ENCODE measurements at regions not wholly inside any gene's neighbourhood (a gene's known extent, or its start where the extent isn't known, plus 50 kb on each side); places are given as distances from the start of the nearest gene placed in this dataset.

DNA sequence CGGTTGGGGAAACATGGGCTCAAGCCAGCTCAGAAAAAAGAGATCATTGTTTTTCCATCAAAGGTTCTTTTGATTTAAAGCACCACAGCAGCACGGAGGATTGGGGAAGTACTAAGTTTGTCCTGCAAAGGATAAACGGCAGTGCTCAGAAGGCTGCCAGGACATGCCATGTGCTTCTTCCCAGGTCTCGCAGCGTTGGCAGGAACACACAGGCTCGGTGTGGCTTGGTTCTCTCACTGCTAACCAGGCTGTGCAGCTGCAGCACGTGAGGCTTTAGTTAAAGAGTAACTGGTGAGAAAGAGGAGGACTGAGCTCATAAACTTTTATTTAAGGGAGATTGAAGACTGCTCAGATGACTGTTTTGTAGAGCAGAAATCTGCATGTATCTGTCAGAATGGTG, 264.3 kb downstream of the TSN start:
- no TSS peak for BruUV-seq (replicated peaks)
- CTCF ChIA-PET = no interaction called here
- Mint-ChIP-seq H3K36me3 (ENCODE audit: insufficient read depth, unreplicated experiment) (no peaks in the 10 kb centered on the region), H3K9me3 (ENCODE audit: unreplicated experiment) (no peaks in the 10 kb centered on the region), H3K4me3 (ENCODE audit: unreplicated experiment) (peak overlapping the region; percentile 26), H3K4me1 (ENCODE audit: low read depth, unreplicated experiment) (peaks cover 18% of the 10 kb centered on the region), H3K27ac (ENCODE audit: unreplicated experiment) (no peak overlapping the region), H3K27me3 (ENCODE audit: insufficient read depth, unreplicated experiment) (no peaks in the 10 kb centered on the region)
- Histone ChIP-seq H3K4me1 (peaks cover 14% of the 10 kb centered on the region; the same call in 1 of the 2 replicates), H3K4me3 (ENCODE audit: low read depth, low read length) (no peak overlapping the region), H3K9me3 (no peaks in the 10 kb centered on the region), H3K27me3 (replicated peaks; ENCODE audit: control insufficient read depth, insufficient read depth, low read length) (no peaks in the 10 kb centered on the region), H3K36me3 (ENCODE audit: control insufficient read depth, insufficient read depth, low read length) (no peaks in the 10 kb centered on the region)
- intact Hi-C loops (cut with micrococcal nuclease; ENCODE audit: unreplicated experiment) = loop anchor here (5.0 kb wide), 1 partner anchor 38 kb away; no protein-coding TSS in a partner anchor
- DNase-seq = peak; percentile 24 to 48
- no peak for TF ChIP-seq CTCF (IDR thresholded peaks at IDR 0.05; ENCODE audit: insufficient read depth in 1 of 2, low read depth in 1 of 2, low read length in 1 of 2, severe bottlenecking in 1 of 2, unreplicated experiment in 1 of 2)
- POLR2A ChIA-PET = no interaction called here

GRCh38 chr2:122020377-122020776, 264.9 kb downstream of the TSN start:
- Histone ChIP-seq H3K4me1 (peaks cover 14% of the 10 kb centered on the region; the same call in 1 of the 2 replicates), H3K27me3 (replicated peaks; ENCODE audit: control insufficient read depth, insufficient read depth, low read length) (no peaks in the 10 kb centered on the region), H3K36me3 (ENCODE audit: control insufficient read depth, insufficient read depth, low read length) (no peaks in the 10 kb centered on the region), H3K4me3 (ENCODE audit: low read depth, low read length) (no peak overlapping the region), H3K9me3 (no peaks in the 10 kb centered on the region)
- intact Hi-C loops (cut with micrococcal nuclease; ENCODE audit: unreplicated experiment) = loop anchor here (5.0 kb wide), 1 partner anchor 37 kb away; no protein-coding TSS in a partner anchor
- CTCF ChIA-PET = no interaction called here
- DNase-seq = no peak
- Mint-ChIP-seq H3K36me3 (ENCODE audit: insufficient read depth, unreplicated experiment) (no peaks in the 10 kb centered on the region), H3K4me1 (ENCODE audit: low read depth, unreplicated experiment) (peaks cover 18% of the 10 kb centered on the region), H3K9me3 (ENCODE audit: unreplicated experiment) (no peaks in the 10 kb centered on the region), H3K27me3 (ENCODE audit: insufficient read depth, unreplicated experiment) (no peaks in the 10 kb centered on the region), H3K27ac (ENCODE audit: unreplicated experiment) (no peak overlapping the region), H3K4me3 (ENCODE audit: unreplicated experiment) (no peak overlapping the region)
- TF ChIP-seq CTCF (IDR thresholded peaks at IDR 0.05; ENCODE audit: insufficient read depth in 1 of 2, low read depth in 1 of 2, low read length in 1 of 2, severe bottlenecking in 1 of 2, unreplicated experiment in 1 of 2) = no peak
- POLR2A ChIA-PET = no interaction called here
- BruUV-seq (replicated peaks) = no TSS peak

- ChIA-PET POLR2A (no interaction called here), CTCF (no interaction called here)
- Mint-ChIP-seq H3K4me3 (ENCODE audit: unreplicated experiment) (no peak overlapping the region), H3K36me3 (ENCODE audit: insufficient read depth, unreplicated experiment) (no peaks in the 10 kb centered on the region), H3K4me1 (ENCODE audit: low read depth, unreplicated experiment) (peaks cover 18% of the 10 kb centered on the region), H3K27ac (ENCODE audit: unreplicated experiment) (no peak overlapping the region), H3K27me3 (ENCODE audit: insufficient read depth, unreplicated experiment) (no peaks in the 10 kb centered on the region), H3K9me3 (ENCODE audit: unreplicated experiment) (no peaks in the 10 kb centered on the region)
- Histone ChIP-seq H3K4me1 (peaks cover 14% of the 10 kb centered on the region; the same call in 1 of the 2 replicates), H3K27me3 (replicated peaks; ENCODE audit: control insufficient read depth, insufficient read depth, low read length) (no peaks in the 10 kb centered on the region), H3K9me3 (no peaks in the 10 kb centered on the region), H3K36me3 (ENCODE audit: control insufficient read depth, insufficient read depth, low read length) (no peaks in the 10 kb centered on the region), H3K4me3 (ENCODE audit: low read depth, low read length) (no peak overlapping the region)
- intact Hi-C loops (cut with micrococcal nuclease; ENCODE audit: unreplicated experiment) = loop anchor here (5.0 kb wide), 1 partner anchor 35 kb away; no protein-coding TSS in a partner anchor
- DNase-seq = no peak
- BruUV-seq (replicated peaks) = no TSS peak
- no peak for TF ChIP-seq CTCF (IDR thresholded peaks at IDR 0.05; ENCODE audit: insufficient read depth in 1 of 2, low read depth in 1 of 2, low read length in 1 of 2, severe bottlenecking in 1 of 2, unreplicated experiment in 1 of 2)
These were observed 266.5 kb downstream of the TSN start for GRCh38 chr2:122021941-122022340.
